ENCODE measurements at regions not wholly inside any gene's neighbourhood (a gene's known extent, or its start where the extent isn't known, plus 50 kb on each side); places are given as distances from the start of the nearest gene placed in this dataset.

- no peak for DNase-seq
- 51 to 66% methylated on average over 4 to 5 of the region's 5 CpGs for WGBS, 2 donors
- Histone ChIP-seq H3K4me3 (no peak overlapping the region), H3K36me3 (no peaks in the 10 kb centered on the region), H3K27ac (no peak overlapping the region), H3K4me1 (no peaks in the 10 kb centered on the region), H3K27me3 (no peaks in the 10 kb centered on the region), H3K9me3 (no peaks in the 10 kb centered on the region)
- ATAC-seq (ENCODE audit: low FRiP score in 2 of 2) = no peak
- TF ChIP-seq POLR2AphosphoS5 (IDR thresholded peaks at IDR 0.05) (no peak), POLR2A (IDR thresholded peaks at IDR 0.05) (no peak), EP300 (IDR thresholded peaks at IDR 0.05) (no peak), CTCF (IDR thresholded peaks at IDR 0.05) (no peak)
These were observed 372.9 kb downstream of the DOK5 start for GRCh38 chr20:54848262-54848661.

DNA sequence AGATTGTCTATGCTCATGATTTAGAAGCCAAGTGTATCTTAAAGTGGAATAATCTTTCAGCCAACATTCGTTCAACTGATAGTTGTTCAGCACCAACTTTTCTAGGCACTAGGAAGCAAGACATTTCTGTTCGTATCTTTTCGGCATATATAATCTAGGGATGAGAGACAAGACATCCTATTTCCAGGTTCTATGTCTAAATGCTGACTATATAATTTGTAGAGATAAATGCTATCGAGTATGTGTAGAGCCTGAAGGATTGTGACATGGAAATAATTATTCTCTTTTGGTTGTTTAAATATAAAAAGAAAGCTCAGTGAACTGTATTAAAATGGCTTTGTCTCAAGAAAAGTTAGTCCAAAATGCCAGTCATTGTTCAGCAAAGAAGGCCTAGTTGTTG lies 371.6 kb downstream of the DOK5 start:
- TF ChIP-seq POLR2A (IDR thresholded peaks at IDR 0.05) = no peak
- no peak for TF ChIP-seq POLR2AphosphoS5 (IDR thresholded peaks at IDR 0.05)
- TF ChIP-seq EP300 (IDR thresholded peaks at IDR 0.05) = no peak
- TF ChIP-seq CTCF (IDR thresholded peaks at IDR 0.05) = no peak
- 89 to 92% methylated on average over 4 of the region's 4 CpGs for WGBS, 2 donors
- Histone ChIP-seq H3K9me3 (no peaks in the 10 kb centered on the region), H3K27ac (no peak overlapping the region), H3K4me1 (no peaks in the 10 kb centered on the region), H3K4me3 (no peak overlapping the region), H3K27me3 (no peaks in the 10 kb centered on the region), H3K36me3 (no peaks in the 10 kb centered on the region)
- no peak for DNase-seq
- ATAC-seq (ENCODE audit: low FRiP score in 2 of 2) = no peak

GRCh38 chr20:54844346-54844745 lies 369.0 kb downstream of the DOK5 start:
- Histone ChIP-seq H3K9me3 (no peaks in the 10 kb centered on the region), H3K4me3 (no peak overlapping the region), H3K36me3 (no peaks in the 10 kb centered on the region), H3K27ac (no peak overlapping the region), H3K4me1 (no peaks in the 10 kb centered on the region), H3K27me3 (no peaks in the 10 kb centered on the region)
- 74 to 80% methylated on average over 2 of the region's 2 CpGs for WGBS, 2 donors
- no peak for TF ChIP-seq EP300 (IDR thresholded peaks at IDR 0.05)
- no peak for TF ChIP-seq POLR2AphosphoS5 (IDR thresholded peaks at IDR 0.05)
- no peak for TF ChIP-seq CTCF (IDR thresholded peaks at IDR 0.05)
- TF ChIP-seq POLR2A (IDR thresholded peaks at IDR 0.05) = no peak
- DNase-seq = no peak
- ATAC-seq (ENCODE audit: low FRiP score in 2 of 2) = no peak

DNA sequence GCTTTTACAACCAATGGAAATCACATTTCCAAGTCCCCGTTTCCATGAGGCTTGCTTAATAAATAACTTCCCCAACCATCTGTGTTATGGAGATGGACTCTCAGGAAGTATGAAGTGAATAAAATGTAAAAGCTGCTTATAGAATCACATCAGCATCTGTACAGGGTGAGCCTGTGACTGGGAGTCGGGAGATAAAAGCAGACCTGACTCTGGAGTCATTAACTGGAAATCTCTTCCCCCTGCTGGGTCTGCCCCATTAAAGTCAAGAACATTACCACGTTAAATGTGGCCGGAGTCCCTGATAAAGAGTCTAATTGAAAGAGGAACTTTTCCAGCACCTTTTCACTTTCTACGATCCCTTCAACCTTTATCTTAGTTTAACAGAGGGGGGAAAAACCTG lies 368.5 kb downstream of the DOK5 start:
- TF ChIP-seq CTCF (IDR thresholded peaks at IDR 0.05) = no peak
- TF ChIP-seq POLR2A (IDR thresholded peaks at IDR 0.05) = no peak
- no peaks in the 10 kb centered on the region for H3K9me3 ChIP-seq
- no peak overlapping the region for H3K27ac ChIP-seq
- ATAC-seq (ENCODE audit: low FRiP score in 2 of 2) (no peak), DNase-seq (no peak)
- WGBS, 2 donors = 46 to 54% methylated on average over 5 of the region's 5 CpGs
- no peaks in the 10 kb centered on the region for H3K27me3 ChIP-seq
- H3K36me3 ChIP-seq = no peaks in the 10 kb centered on the region
- H3K4me3 ChIP-seq = no peak overlapping the region
- no peaks in the 10 kb centered on the region for H3K4me1 ChIP-seq

- H3K4me1 ChIP-seq = no peaks in the 10 kb centered on the region
- WGBS, 2 donors = 89 to 100% methylated on average over 1 of the region's 1 CpG
These were observed 368.0 kb downstream of the DOK5 start for GRCh38 chr20:54843431-54843830.

More at GRCh38 chr20:54843431-54843830, 368.0 kb downstream of the DOK5 start:
- no peak for DNase-seq
- Histone ChIP-seq H3K27ac (no peak overlapping the region), H3K9me3 (no peaks in the 10 kb centered on the region), H3K36me3 (no peaks in the 10 kb centered on the region), H3K27me3 (no peaks in the 10 kb centered on the region), H3K4me3 (no peak overlapping the region)
- TF ChIP-seq POLR2AphosphoS5 (IDR thresholded peaks at IDR 0.05) (no peak), POLR2A (IDR thresholded peaks at IDR 0.05) (no peak), CTCF (IDR thresholded peaks at IDR 0.05) (no peak), EP300 (IDR thresholded peaks at IDR 0.05) (no peak)
- no peak for ATAC-seq (ENCODE audit: low FRiP score in 2 of 2)
